HEK293 (cell line): ENCODE measurements at regions not wholly inside any gene's neighbourhood (a gene's known extent, or its start where the extent isn't known, plus 50 kb on each side); places are given as distances from the start of the nearest gene placed in this dataset.

Experiments
- CTCF ChIP-seq: fragments of 450-650 bp; formaldehyde crosslinking; IDR thresholded peaks from 2 replicates; pipeline ENCODE4 v1.5.1; 2016; ENCODE audit warnings: missing biosample characterization, missing genetic modification characterization
- ZNF157 ChIP-seq: fragments of 450-650 bp; formaldehyde crosslinking; IDR thresholded peaks from 2 replicates; pipeline ENCODE4 v1.5.1; 2016; ENCODE audit warnings: missing biosample characterization, missing genetic modification characterization
- ZNF16 ChIP-seq: fragments of 450-650 bp; formaldehyde crosslinking; IDR thresholded peaks from 2 replicates; pipeline ENCODE4 v1.5.1; 2016; ENCODE audit warnings: low read depth, missing biosample characterization, missing genetic modification characterization
- ZNF76 ChIP-seq: fragments of 450-650 bp; formaldehyde crosslinking; IDR thresholded peaks from 2 replicates; pipeline ENCODE4; 2016; ENCODE audit warnings: low read depth, missing biosample characterization, missing genetic modification characterization, borderline replicate concordance

DNA sequence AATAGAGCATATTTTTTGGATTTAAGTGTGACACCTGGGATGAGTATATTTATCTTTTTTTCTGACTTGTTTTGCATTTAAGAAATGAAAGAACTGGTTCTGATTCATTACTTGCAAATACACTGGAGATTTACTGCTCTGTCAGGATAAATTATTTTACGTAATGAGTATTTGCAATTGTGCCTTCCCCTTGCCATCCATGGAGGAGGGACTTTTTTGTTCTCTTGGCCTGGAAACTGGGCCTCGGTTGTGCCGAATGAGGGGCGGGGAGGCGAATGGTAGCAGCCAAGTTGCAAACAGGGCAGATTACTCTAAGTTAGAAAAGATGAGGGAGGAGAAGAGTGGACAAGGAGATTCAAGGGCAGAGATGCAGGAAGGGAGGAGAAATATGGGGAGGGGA, 308.7 kb downstream of the ATP23 start:
- TF ChIP-seq ZNF16 (no peak), ZNF76 (tag by site-specific recombination) (no peak), CTCF (no peak), ZNF157 (tag by site-specific recombination) (no peak)
